A673 (cell line): ENCODE measurements at regions not wholly inside any gene's neighbourhood (a gene's known extent, or its start where the extent isn't known, plus 50 kb on each side); places are given as distances from the start of the nearest gene placed in this dataset.

Experiments used
- BruUV-seq: library from RNA; stranded (reverse); fragments of 400-500 nt; replicated peaks from 2 replicates; lab custom pipeline; 2021; lab: Mats Ljungman, UMichigan
- CTCF ChIA-PET: fragments of 300-600 bp; sonication (Branson Sonifier 250); formaldehyde crosslinking; loops from one replicate; lab custom pipeline; 2022; ENCODE audit warnings: antibody characterized with exemption; lab: Charles Lee
- POLR2A ChIA-PET: fragments of 300-600 bp; sonication (Branson Sonifier 250); formaldehyde crosslinking; loops from one replicate; lab custom pipeline; 2022; ENCODE audit warnings: antibody characterized with exemption; ENCODE audit not compliant: low non-redundant PET; lab: Charles Lee
- DNase-seq: peaks from one replicate; pipeline ENCODE4 v3.0.0-alpha.2; 2015; ENCODE audit warnings: low spot score
- H3K27ac ChIP-seq: fragments of 200-600 bp; sonication (generic); 2 replicates; pipeline ENCODE4 v1.5.1; 2016; ENCODE audit warnings: mixed run types, low read depth, mild to moderate bottlenecking, mixed read lengths, antibody characterized with exemption, low read length; ENCODE audit not compliant: poor library complexity, severe bottlenecking
- H3K27me3 ChIP-seq: fragments of 200-600 bp; sonication (generic); replicated peaks from 2 replicates; pipeline ENCODE4 v1.6.1; 2017; ENCODE audit warnings: mixed run types, low read depth, mild to moderate bottlenecking, mixed read lengths, antibody characterized with exemption, low read length; ENCODE audit not compliant: insufficient read depth, poor library complexity
- H3K36me3 ChIP-seq: fragments of 200-600 bp; sonication (generic); 2 replicates; pipeline ENCODE4 v1.6.1; 2016; ENCODE audit warnings: mixed run types, mild to moderate bottlenecking, mixed read lengths, antibody characterized with exemption, low read length; ENCODE audit not compliant: insufficient read depth, poor library complexity, severe bottlenecking
- H3K4me1 ChIP-seq: fragments of 200-600 bp; sonication (generic); 2 replicates; pipeline ENCODE4 v1.6.1; 2017; ENCODE audit warnings: mixed run types, mild to moderate bottlenecking, mixed read lengths, antibody characterized with exemption, low read length; ENCODE audit not compliant: insufficient read depth, poor library complexity, severe bottlenecking
- H3K4me3 ChIP-seq: fragments of 200-600 bp; sonication (generic); 2 replicates; pipeline ENCODE4 v1.5.1; 2016; ENCODE audit warnings: low read depth, mixed run types, mild to moderate bottlenecking, mixed read lengths, low read length; ENCODE audit not compliant: poor library complexity, severe bottlenecking
- H3K9me3 ChIP-seq: fragments of 200-600 bp; sonication (generic); 2 replicates; pipeline ENCODE4 v1.6.1; 2016; ENCODE audit warnings: mixed run types, low read depth, mild to moderate bottlenecking, mixed read lengths, antibody characterized with exemption, low read length; ENCODE audit not compliant: poor library complexity, severe bottlenecking
- EZH2 ChIP-seq: fragments of 200-600 bp; sonication (generic); IDR thresholded peaks from 2 replicates; pipeline ENCODE4 v1.6.1; 2017; ENCODE audit warnings: borderline replicate concordance, low read depth, mild to moderate bottlenecking, mixed read lengths, antibody characterized with exemption, low read length; ENCODE audit not compliant: poor library complexity, severe bottlenecking
- intact Hi-C: fragments of 100-400 bp; cut with micrococcal nuclease; formaldehyde crosslinking; loops from one replicate; pipeline ENCODE4 v1.10.0; 2022; ENCODE audit not compliant: unreplicated experiment
- TF ChIP-seq, protein P1 (sequence below): fragments of 300-800, 200-600 bp; sonication (generic); conservative IDR thresholded peaks from 2 replicates; pipeline ENCODE4 v1.5.1; 2017; ENCODE audit warnings: low read depth, mild to moderate bottlenecking, antibody characterized with exemption, low read length, moderate library complexity, mixed read lengths

DNA sequence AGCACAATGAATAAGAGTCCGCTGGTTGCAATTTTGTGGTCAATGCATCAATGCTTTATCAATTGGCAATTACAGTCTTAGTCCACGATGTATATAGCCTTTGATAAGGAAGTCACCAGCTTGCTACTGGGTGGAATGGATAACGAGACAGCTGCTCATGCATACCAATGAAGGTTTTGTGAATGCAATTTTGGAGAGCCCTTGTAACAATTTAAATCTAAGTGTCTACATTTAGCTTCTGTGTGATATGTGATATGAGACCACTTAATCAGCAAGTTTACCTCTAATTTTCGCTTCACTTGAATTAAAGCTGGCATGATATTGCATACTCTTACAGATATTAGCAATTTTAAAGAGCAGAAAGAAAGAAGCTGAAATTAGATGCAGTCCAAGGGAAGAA, 543.9 kb downstream of the RNF144B start:
- no TSS peak for BruUV-seq
- Histone ChIP-seq H3K9me3 (no peaks in the 10 kb centered on the region), H3K27ac (no peak overlapping the region), H3K36me3 (no peaks in the 10 kb centered on the region), H3K4me3 (no peak overlapping the region), H3K27me3 (peaks cover 3% of the 10 kb centered on the region), H3K4me1 (no peaks in the 10 kb centered on the region)
- DNase-seq, result no peak
- CTCF ChIA-PET, result no interaction called here
- TF ChIP-seq EZH2, result no peak
- TF ChIP-seq, protein P1, sequence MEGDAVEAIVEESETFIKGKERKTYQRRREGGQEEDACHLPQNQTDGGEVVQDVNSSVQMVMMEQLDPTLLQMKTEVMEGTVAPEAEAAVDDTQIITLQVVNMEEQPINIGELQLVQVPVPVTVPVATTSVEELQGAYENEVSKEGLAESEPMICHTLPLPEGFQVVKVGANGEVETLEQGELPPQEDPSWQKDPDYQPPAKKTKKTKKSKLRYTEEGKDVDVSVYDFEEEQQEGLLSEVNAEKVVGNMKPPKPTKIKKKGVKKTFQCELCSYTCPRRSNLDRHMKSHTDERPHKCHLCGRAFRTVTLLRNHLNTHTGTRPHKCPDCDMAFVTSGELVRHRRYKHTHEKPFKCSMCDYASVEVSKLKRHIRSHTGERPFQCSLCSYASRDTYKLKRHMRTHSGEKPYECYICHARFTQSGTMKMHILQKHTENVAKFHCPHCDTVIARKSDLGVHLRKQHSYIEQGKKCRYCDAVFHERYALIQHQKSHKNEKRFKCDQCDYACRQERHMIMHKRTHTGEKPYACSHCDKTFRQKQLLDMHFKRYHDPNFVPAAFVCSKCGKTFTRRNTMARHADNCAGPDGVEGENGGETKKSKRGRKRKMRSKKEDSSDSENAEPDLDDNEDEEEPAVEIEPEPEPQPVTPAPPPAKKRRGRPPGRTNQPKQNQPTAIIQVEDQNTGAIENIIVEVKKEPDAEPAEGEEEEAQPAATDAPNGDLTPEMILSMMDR, result no peak
- POLR2A ChIA-PET, result no interaction called here
- intact Hi-C loops, result no loop called here

DNA sequence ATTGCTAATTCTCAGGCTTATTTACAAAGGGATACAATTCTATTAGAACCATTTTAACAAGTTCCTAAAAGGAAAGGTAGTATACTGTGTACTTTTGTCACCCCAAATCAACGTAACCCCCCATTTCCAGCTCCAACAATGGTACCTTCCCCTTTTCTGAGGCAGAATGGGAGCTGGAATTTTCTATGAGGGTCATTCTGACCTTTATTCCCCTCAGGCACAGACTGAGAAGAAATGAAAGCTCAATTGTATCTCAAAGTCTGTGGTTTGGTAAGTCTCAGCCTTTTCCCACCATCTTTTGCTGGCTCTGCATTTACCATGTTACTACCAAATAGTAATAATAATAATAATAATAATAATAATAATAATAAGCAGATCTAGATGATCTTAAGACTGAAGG, 571.0 kb downstream of the RNF144B start:
- H3K27me3 ChIP-seq, result no peaks in the 10 kb centered on the region
- POLR2A ChIA-PET, result no interaction called here
- no peaks in the 10 kb centered on the region for H3K9me3 ChIP-seq
- intact Hi-C loops, result no loop called here
- no peaks in the 10 kb centered on the region for H3K36me3 ChIP-seq
- no peak overlapping the region for H3K4me3 ChIP-seq
- BruUV-seq, result no TSS peak
- H3K27ac ChIP-seq, result no peak overlapping the region
- no peak for TF ChIP-seq EZH2
- TF ChIP-seq, protein P1, result no peak
- no peak for DNase-seq
- CTCF ChIA-PET, result no interaction called here
- H3K4me1 ChIP-seq, result no peaks in the 10 kb centered on the region

DNA sequence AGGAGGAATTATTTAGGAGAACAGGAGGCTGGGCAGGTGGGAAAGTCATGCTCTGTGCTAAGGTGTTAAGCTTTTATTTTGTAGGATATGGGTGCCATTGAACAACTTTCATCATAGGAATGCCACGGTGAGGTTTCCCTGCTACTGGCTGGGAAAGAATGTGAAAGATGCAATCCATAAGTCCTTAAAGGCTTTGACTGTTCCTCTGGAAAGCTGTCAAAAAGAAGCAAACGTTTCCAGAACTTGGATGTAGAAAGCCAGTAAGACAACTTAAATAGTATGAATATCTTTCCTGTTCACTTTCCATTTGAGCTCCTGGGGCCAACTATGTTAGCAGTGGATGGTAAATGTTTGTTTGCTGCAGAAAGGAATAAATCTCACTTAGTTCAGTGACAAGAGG, 574.4 kb downstream of the RNF144B start:
- intact Hi-C loops, result no loop called here
- no peaks in the 10 kb centered on the region for H3K36me3 ChIP-seq
- no peaks in the 10 kb centered on the region for H3K9me3 ChIP-seq
- no peaks in the 10 kb centered on the region for H3K4me1 ChIP-seq
- POLR2A ChIA-PET, result no interaction called here
- H3K27ac ChIP-seq, result no peak overlapping the region
- no TSS peak for BruUV-seq
- DNase-seq, result no peak
- no peaks in the 10 kb centered on the region for H3K27me3 ChIP-seq
- no peak for TF ChIP-seq EZH2
- TF ChIP-seq, protein P1, result no peak
- no peak overlapping the region for H3K4me3 ChIP-seq
- CTCF ChIA-PET, result no interaction called here
